ENCODE measurements at regions not wholly inside any gene's neighbourhood (a gene's known extent, or its start where the extent isn't known, plus 50 kb on each side); places are given as distances from the start of the nearest gene placed in this dataset.
"Not testable (repeated sequence)": the region's sequence is repeated elsewhere in the genome, so short reads cannot be mapped to it uniquely, and the experiment has no call there.

DNA sequence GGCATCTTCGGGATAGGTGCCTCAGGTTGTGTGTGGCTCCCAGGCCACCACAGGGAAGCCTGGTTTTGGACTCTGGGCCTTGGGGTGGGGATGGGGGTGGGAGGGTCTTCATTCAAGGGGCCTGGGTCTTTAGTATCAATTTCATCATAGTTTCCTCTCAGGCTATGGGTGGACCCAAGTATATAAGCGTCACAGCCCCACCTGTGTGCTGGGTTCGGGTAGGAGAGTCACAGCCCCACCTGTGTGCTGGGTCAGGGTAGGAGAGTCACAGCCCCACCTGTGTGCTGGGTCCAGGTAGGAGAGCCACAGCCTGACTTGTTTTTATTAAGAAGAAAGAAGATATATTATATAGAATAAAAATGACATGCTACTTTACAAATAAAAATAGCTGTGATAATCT, 422.1 kb downstream of the BRD1 start:
- DNase-seq: no peak

DNA sequence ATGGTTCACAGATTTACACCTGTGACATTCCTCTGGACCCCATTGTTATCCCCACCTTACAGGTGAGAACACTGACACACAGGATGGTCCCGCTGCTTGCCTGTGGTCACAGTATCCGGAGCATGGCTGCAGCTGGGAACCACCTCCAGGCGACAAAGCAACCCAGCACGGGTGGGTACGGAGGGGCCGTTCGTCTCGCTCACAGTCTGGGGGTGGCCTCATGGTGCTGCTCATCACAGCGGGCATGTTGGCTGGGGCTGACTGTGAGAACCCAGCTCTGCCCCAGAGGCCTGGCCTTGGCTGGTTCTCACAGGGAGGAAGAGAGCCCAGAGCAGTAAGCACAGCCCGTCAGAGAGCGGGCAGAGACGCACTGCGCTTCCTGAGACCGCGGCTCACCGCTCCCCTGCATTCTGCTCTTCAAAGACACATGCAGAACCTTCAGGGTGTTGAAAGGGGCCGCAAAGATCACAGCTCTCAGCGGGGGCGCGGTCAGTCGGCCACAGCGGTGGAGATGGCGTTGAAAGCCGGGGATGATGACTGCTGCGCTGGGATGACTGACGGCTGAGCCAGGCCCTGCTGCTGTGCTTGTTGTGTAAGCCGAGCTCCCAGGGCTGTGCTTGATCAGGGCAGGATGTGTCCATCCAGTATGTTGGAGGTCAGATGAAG, 423.0 kb downstream of the BRD1 start:
- DNase-seq: no peak

DNA sequence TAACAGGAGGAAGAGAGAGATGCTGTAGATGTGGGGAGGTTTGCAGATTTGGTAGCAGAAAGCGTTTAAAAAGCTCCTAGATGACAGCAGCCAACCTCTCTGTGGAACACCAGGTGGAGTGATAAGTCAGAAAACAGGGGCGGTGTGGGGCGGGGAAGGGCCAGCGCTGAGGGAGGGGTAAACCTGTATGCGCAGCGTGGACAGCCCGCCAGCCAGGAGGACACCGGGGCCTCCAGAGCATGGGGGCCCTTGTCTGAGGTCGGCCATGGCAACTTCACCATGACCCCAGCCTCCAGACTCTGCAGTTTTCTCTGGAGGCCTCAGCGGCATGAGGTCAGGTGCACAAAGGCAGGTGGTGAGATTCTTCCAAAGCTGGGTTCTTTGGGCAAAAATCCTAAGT, 423.7 kb downstream of the BRD1 start:
- DNase-seq: no peak

DNA sequence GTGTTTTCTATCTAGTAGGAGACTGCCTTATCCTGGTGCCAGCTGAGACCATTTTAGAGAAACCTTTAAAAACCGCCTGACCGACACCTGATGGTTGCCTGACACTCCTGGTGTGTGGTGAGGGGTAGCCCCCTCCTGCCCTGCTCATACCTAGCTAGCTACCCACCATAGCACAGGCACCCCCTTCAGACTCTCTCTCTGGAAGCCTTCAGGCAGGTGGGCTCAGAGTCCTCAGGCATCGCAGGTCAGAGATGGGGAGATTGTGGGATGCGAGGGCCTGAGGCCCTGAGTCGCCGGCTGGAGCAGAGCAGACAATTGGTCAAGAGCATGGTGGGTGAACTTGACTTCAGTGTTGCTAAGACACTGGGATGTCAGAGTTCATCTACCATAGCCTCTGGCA, 424.6 kb downstream of the BRD1 start:
- no peak for DNase-seq

DNA sequence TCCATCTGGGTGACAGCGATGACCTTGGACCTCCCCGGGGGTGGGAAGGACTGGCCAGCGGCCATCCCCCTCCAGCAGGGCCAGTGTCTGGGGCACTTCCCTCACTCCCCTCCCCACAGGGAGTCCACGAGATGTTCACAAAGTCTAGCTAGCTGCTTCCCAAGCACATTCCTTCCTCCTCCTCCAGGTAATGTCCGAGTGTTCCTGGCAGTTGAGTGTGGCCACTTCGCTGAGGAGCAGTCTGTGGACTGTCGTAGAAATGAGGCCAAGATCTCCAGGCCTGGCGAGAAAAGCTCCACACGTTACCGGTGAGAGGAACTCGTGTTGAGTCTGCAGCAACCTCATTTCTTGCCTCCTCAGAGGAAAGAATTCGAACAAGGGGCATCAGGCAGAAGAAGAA, 425.5 kb downstream of the BRD1 start:
- no peak for DNase-seq

DNA sequence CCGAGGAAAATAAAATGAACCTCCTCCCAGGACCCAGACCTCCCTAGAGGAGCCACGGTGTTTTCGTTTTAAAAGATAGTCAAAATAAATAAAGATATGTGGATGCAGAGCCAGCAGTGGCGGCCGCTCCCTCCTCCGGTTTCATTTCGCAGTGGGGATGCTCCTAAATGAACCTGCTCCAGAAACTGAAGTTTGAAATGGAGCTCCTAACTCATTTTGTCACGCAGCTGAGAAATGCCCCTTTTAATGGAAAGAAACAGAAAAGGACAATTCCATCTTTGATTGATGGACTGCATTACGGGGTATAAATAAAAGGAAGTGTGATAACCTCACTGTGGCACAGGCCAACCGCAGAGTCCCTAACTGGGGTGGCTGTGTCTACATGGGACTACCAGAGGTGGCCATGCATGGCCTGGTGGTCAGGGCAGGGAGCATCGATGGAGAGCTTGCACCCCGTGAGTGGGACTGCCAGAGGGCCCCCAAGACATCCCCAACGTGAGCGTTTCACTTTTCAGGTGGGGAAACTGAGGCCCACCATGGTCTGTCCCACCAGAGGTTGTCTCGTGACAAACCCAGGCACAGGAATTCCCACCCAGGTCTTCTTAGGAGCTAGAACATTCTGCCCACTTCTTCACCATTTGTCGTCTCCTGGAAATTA, 426.6 kb downstream of the BRD1 start:
- DNase-seq: no peak

DNA sequence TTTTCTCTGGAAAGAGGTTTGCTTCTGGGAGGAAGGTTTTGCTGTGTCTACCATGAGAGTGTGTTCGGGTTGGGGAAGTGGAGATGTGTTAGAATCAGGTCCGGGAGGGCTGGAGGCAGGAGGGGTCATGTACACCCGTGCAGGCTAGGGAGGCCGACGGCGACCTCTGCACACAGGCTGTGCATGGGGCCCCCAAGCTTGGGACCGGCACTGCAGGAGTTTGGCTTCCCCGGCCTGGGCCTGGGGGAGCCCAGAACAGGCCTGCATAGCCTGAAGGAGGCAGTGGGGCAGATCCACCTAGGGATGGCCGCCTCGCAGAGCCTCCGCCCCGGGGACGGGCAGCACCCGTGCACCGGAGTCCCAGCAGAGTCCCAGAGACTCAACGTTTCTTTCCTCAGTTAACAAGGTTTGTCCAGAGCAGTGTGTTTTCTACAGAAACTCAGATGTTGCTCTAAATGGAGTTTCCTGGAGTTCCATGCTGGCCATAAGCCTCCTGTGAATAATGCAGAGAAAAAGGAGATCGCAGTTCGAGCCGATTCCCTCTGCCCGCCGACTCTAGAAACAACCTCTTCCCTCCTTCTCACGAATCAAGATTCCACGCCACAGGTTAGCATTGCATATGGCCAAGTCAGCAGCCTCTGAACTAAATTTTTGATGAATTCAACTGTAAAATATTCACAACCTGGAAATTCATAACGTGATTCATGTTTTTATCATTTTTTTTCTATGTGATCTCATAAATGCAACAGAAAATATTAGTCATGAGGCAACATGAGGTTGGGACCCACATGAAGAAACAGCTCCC, 427.3 kb downstream of the BRD1 start:
- DNase-seq: no peak

DNA sequence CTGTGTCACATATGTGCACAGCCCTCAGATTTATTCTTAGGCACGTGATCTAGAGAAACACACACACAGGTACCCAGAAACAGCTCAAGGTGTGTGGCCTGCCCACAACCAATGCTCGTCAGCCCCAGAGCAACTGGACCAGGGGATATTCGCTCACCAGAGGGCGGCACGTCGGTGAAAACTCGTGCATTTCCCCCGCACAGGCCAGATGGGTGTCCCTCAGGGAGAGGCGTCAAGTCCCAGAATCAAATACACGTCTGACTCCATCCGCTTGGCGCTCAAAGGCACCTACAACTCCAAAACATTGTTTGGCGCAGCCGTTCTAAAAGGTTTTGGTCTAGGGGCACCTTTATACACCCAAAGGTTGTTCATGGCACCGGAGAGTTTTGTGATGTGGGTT, 429.0 kb downstream of the BRD1 start:
- no peak for DNase-seq

DNA sequence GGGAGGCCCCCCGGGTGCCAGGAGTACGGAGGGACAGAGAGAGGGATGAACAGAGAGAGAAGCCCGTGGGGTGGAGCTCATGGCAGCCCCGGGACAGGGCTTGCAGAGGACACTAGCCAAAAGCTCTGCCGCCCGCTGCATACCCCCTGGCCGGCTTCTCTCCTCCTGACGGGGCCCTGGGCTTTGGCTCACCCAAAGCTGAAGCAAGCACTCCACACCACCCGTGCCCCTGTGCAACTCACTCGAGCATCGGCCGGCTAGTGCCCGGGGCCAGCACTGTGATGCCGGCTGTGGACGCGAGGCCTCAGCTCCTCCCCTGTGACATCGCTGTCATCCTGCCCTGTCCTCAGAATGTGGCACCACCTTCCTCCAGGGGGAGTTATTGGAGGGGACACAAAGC, 429.6 kb downstream of the BRD1 start:
- DNase-seq: no peak

DNA sequence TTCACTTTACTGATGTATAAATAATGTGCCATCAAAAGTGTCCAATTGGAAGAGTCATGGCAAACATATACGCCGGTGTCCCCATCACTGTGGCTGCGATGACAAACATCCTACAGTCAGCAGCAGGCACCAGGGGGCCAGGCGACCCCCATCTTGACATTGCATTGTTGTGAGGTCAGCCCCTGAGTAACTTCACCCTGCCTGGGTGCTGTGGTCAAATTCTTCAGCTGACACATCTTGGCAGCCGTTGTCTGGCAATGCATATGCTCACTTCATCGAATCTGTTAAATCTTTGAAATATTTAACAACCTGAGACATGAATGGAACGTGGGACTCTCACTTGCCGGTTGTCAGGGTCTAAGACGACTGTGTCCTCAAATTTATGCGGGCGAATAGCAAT, 430.9 kb downstream of the BRD1 start:
- DNase-seq: no peak

DNA sequence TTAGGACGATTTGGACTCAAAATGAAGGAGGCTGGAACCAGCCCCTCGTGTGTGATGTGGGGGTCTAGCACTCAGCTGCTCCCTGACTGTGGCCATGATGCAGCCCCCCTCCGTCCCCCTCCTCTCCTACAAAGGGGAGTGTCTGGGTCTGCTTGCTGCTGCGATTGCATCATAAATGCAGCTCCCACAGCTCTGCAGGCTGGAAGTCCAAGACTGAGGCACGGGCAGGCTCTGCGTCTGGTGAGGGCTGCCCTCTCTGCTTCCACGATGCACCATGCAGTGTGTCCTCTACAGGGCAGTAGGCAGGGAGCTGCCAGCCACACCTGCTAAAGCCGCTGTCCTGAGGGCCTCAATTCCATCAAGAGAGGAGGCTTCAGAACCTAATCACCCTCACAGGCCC, 432.1 kb downstream of the BRD1 start:
- no peak for DNase-seq

DNA sequence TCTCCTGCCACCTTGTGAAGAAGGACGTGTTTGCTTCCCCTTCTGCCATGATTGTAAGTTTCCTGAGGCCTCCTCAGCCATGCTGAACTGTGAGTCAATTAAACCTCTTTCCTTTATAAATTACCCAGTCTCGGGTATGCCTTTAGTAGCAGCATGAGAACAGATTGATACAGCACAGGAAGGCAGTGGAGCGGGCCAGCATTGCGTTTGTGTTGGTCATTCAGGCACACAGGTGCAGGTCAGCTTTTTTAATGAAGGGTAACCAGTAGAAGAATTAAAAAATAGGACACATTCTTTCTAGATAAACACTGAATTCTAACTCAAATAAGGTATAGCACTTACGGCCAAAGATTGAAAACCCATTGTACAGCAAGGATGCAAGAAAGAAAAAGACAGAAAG, 432.6 kb downstream of the BRD1 start:
- DNase-seq: not testable (repeated sequence)

DNA sequence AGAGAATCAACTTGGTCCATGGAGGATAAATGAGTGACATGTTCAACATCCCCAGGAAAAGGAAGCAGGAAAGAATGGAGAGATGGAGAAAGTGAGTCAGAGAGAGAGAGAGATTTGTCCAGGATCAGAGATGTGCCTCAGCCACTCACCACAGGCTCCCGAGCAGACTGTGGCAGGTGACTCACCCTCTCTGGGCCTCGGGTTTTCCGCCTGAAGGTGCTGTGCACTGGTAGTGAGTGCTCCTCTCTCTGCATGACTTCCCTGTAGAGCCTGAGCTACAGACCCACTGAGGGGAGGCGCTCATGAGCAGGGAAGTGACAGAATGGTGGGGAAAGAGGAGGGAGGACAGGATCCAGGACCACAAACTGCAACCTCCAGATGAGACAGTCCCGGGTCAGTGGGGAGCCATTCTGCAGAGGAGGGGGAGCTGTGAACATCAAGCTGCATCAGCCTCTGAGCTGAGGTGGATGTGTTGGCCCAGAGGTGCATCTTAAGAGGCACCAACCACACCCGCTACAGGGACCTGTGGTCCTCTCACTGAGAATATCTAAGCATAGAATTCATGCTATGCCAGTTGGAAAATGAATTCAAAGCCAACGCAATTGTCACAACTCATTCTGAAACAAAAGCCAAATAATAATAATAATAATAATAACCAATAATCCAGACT, 433.4 kb downstream of the BRD1 start:
- no peak for DNase-seq

DNA sequence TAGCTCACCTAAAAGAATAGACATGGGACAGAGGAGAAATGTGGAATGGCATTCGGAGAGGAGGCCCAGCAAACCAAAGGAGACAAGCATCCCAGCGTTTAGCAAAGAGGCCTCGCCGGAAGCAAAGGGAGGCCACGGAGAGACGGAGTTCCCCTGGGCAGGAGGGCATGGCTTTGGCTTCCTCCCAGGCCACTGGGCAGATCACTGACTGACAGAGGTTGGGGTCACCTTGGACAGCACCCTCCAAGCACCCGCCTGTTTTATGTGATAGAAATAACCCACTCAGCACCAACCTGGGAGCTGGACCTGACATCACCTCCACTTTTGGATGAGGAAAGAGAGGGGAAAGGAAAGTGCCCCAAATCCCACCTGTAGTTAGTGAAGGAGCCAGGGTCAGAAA, 434.1 kb downstream of the BRD1 start:
- DNase-seq: no peak

DNA sequence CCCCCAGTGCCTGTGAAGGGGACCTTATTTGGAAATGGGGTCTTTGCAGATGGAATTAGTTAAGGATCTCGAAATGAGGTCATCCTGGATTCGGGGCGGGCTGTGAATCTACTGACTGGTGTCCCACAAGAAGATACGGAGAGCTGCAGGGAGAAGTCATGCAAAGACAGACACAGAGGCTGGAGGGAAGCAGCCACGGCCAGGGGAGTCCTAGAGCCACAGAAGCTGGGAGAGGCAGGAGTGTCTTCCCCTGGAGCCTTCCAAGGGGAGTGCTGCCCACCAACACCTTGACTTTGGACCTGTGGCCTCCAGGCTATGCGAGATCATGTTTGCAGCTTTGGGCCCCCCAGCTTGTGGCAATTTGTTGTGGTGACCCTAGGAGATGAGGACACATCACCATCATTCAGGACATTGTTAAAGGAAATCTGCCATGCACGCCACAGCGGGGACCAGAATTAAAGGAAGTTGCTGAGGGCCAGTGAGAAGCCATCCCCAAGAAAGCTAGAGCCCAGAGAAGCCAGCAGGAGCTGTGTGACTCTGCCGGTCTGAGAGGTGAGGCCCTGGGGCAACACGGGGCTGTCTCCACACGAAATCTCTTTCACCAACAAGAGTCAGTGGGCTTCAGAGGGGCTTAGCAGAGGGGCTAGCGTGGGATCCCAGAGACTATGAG, 434.7 kb downstream of the BRD1 start:
- DNase-seq: no peak

DNA sequence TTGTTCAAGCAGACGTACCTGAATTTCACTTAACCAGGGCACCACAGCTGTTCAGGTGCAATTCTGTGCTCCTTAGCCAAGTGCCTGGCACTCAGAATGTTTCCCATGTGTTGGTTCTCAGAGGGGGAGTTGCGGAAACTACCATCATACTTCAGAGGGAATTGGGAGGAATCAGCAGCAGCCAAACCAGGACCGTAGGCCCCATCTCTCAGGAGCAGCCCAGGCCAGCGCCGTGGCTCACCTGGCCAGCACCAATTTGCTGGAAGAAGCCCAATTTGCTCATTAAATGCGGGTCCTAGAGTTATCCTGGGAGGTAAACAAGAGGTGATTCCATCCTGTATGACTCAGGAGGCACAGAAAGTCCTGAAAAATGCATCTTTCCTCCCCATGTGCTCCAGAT, 435.4 kb downstream of the BRD1 start:
- DNase-seq: no peak

DNA sequence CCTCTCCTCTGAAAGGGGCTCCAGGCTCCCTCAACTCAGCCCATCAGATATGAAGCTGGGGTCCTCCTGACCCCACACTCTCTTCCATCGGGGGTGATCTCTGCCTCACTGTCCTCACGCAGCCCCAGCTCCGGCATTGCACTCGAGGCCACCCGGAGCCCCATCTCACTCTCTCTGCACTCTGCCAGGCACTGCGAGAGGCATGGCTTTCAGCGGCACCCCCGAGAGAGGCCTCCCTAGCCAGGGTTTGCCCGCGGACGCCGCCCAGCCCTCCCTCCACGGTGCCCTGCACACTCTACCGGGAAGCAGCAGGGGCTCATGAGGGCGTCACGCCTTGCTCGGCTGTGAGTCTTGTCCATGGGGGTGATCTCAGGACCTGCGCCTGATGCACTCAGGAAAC, 436.2 kb downstream of the BRD1 start:
- no peak for DNase-seq

DNA sequence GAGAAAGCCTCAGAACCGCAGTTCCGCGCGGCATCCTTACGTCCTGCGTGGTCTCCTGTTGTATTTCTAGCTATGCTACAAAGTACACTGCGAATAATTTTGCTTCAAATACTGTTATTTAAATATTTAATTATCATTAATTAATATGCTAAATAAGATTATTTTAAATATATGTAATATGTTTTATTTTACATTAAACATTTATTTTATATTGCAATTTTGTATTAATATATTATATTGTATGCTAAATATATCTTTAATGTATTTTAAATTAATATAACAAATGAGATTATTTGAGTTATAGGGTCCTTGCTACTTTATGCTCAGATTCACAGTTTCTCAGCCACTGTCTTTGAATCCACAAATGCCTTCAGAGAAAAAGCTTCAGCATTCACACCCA, 436.7 kb downstream of the BRD1 start:
- DNase-seq: no peak

DNA sequence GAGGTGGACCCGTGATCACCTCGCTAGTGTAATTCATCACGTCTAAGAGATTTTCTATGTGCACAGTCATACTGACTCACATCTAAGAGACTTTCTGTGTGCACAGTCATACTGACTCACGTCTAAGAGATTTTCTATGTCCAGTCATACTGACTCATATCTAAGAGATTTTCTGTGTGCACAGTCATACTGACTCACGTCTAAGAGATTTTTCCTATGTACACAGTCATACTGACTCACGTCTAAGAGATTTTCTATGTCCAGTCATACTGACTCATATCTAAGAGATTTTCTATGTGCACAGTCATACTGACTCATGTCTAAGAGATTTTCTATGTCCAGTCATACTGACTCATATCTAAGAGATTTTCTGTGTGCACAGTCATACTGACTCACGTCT, 443.8 kb downstream of the BRD1 start:
- not testable (repeated sequence) for DNase-seq

DNA sequence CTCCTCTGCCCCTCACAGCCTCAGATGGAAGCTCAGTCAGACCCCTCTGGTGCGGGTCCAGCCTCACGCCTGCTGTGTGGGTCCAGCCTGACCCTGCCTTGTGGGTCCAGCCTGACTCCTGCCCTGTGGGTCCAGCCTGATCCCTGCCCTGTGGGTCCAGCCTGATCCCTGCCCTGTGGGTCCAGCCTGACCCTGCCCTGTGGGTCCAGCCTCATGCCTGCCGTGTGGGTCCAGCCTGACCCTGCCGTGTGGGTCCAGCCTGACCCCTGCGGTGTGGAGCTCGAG, 445.3 kb downstream of the BRD1 start:
- DNase-seq: no peak

DNA sequence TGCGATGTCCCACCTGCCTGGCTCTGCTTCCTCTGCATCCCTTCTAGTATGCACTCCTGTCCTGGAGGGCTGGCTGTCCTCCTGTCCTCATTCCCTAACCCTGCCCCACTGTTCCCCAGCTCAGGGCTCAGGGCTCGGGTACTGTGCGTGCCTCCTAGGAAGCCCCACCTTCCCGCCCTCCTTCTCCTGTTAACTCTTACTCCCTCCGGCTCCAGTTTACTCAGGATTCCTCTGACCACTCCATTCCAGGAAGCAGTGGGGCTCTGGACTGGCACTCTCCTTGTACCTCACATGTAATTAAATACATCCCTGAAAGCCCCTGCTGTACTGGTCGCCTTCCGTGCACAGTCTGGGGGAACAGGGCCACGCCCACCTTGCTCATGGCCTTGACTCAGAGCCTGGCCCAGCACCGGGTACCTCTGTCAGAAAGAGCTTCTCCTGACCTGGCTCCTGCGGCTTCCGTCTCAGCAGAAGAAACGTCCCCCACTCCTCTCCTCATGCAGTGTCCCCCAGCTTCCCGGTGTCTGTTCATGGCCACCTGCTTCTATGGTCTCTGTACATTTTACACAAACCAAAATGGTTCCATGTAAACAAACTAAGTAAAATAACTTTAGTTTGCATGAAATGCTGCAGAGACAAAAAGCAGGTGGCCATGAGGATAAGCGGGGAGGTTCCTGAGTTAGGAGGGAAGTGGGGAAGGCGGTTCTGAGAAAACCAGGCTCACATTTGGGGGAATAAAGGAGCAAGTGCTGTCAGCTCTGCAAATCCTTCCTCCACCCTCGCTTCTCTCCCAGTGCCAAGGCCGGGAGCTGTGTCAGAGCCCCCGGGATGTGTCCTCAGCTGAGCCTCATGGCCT, 445.9 kb downstream of the BRD1 start:
- DNase-seq: no peak

DNA sequence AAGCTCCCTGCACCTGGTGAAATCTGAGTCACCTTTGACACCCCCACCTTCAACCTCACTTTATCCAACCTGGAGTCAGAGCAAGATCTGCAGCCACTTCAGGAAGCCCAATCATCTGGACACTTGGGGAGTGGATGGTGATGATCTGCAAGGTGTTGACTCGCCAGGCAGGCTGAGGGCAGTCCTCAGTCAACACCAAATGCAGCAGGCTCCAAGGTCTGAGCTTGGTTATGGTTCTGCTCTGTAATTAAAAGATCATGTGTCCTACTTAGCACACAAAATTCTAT, 446.9 kb downstream of the BRD1 start:
- DNase-seq: no peak

Measured in CD4-positive, alpha-beta T cell treated with Interleukin-21 for 1 hour (primary cell).